HepG2 (cell line): ENCODE measurements at regions not wholly inside any gene's neighbourhood (a gene's known extent, or its start where the extent isn't known, plus 50 kb on each side); places are given as distances from the start of the nearest gene placed in this dataset.
A peak's percentile ranks its signal among the peaks of the same experiment; 100 is the strongest.

Source experiments
- ARID3A ChIP-seq: IDR thresholded peaks from 2 replicates; pipeline ENCODE4 v1.6.1; 2012; ENCODE audit warnings: low read depth, low read length, improper control_type of control experiment
- ATAD3A ChIP-seq: sonication (generic); formaldehyde crosslinking; IDR thresholded peaks from 2 replicates; pipeline ENCODE4 v1.4.0; 2020; ENCODE audit warnings: missing genetic modification reagents
- ATF7-NPFF ChIP-seq: sonication (generic); formaldehyde crosslinking; IDR thresholded peaks from 2 replicates; pipeline ENCODE4 v1.8.1; 2023; ENCODE audit warnings: mild to moderate bottlenecking, low read depth, missing genetic modification reagents, moderate library complexity
- BORCS8-MEF2B ChIP-seq: sonication (generic); formaldehyde crosslinking; IDR thresholded peaks from 2 replicates; pipeline ENCODE4 v1.8.0; 2022; ENCODE audit warnings: mild to moderate bottlenecking, missing genetic modification reagents
- CBX2 ChIP-seq, 2 experiments: fragments of 200-600 bp in 1 of 2; sonication (generic); formaldehyde crosslinking in 1 of 2; IDR thresholded peaks; 2 replicates each; pipeline versions ENCODE4 v1.7.0 to v1.8.1; 2018 to 2022; ENCODE audit warnings: low read depth in 2 of 2, low read length in 1 of 2, mild to moderate bottlenecking in 1 of 2, missing genetic modification reagents in 1 of 2
- CENPX ChIP-seq: sonication (generic); formaldehyde crosslinking; IDR thresholded peaks from 2 replicates; pipeline ENCODE4 v1.9.0; 2021; ENCODE audit warnings: mild to moderate bottlenecking, missing genetic modification reagents, moderate library complexity
- CHCHD3 ChIP-seq: sonication (generic); formaldehyde crosslinking; IDR thresholded peaks from 2 replicates; pipeline ENCODE4 v1.8.0; 2022; ENCODE audit warnings: mild to moderate bottlenecking, missing genetic modification reagents, moderate library complexity
- CHD4 ChIP-seq: fragments of 200-600 bp; sonication (generic); IDR thresholded peaks from 2 replicates; pipeline ENCODE4 v1.7.0; 2017; ENCODE audit warnings: mild to moderate bottlenecking, low read length, borderline replicate concordance
- HOXA3 ChIP-seq: sonication (generic); formaldehyde crosslinking; IDR thresholded peaks from 2 replicates; pipeline ENCODE4 v1.5.0; 2020; ENCODE audit warnings: missing genetic modification reagents
- NPAS2 ChIP-seq: sonication (generic); formaldehyde crosslinking; IDR thresholded peaks from 2 replicates; pipeline ENCODE4 v1.8.0; 2022; ENCODE audit warnings: mild to moderate bottlenecking, missing genetic modification reagents, borderline replicate concordance
- PRDM4 ChIP-seq: sonication (generic); formaldehyde crosslinking; IDR thresholded peaks from 2 replicates; pipeline ENCODE4 v1.9.0; 2021; ENCODE audit warnings: missing genetic modification reagents, borderline replicate concordance
- RAD21 ChIP-seq: fragments of 450-650 bp; formaldehyde crosslinking; IDR thresholded peaks from 2 replicates; pipeline ENCODE4 v1.5.0; 2020; ENCODE audit warnings: mild to moderate bottlenecking
- SMC3 ChIP-seq: IDR thresholded peaks from 2 replicates; pipeline ENCODE4 v1.6.1; 2011; ENCODE audit warnings: low read length, improper control_type of control experiment
- STAG1 ChIP-seq: sonication (generic); formaldehyde crosslinking; IDR thresholded peaks from 2 replicates; pipeline ENCODE4 v1.4.0; 2020; ENCODE audit warnings: missing genetic modification reagents
- ZBTB14 ChIP-seq: sonication (generic); formaldehyde crosslinking; IDR thresholded peaks from 2 replicates; pipeline ENCODE4 v1.4.0; 2020; ENCODE audit warnings: missing genetic modification reagents
- ZBTB38 ChIP-seq: sonication (generic); formaldehyde crosslinking; IDR thresholded peaks from 2 replicates; pipeline ENCODE4 v1.5.1; 2020; ENCODE audit warnings: mild to moderate bottlenecking, missing genetic modification reagents
- ZFY ChIP-seq: sonication (generic); formaldehyde crosslinking; IDR thresholded peaks from 2 replicates; pipeline ENCODE4 v1.4.0; 2020; ENCODE audit warnings: missing genetic modification reagents
- ZMYM4 ChIP-seq: sonication (generic); formaldehyde crosslinking; IDR thresholded peaks from 2 replicates; pipeline ENCODE4 v1.8.1; 2023; ENCODE audit warnings: mild to moderate bottlenecking, missing genetic modification reagents
- ZNF644 ChIP-seq: IDR thresholded peaks from 2 replicates; pipeline ENCODE4 v1.6.1; 2016; ENCODE audit warnings: low read depth

GRCh38 chr3:84547971-84548970, 410.5 kb upstream of the CADM2 start (continued):
- no peak for TF ChIP-seq CBX2 (IDR thresholded peaks at IDR 0.05; ENCODE audit: low read depth, low read length)
- TF ChIP-seq CBX2 (CRISPR knock-in tag; IDR thresholded peaks at IDR 0.05; ENCODE audit: low read depth) = no peak
- TF ChIP-seq SMC3 = peak; percentile 74
- TF ChIP-seq CENPX (CRISPR knock-in tag) = no peak
- TF ChIP-seq CHCHD3 = no peak
- TF ChIP-seq PRDM4 (CRISPR knock-in tag) = no peak
- no peak for TF ChIP-seq ZBTB14
- peak; percentile 22; the same call in 1 of the 2 replicates for TF ChIP-seq ZBTB38 (CRISPR knock-in tag)
- TF ChIP-seq ZFY (CRISPR knock-in tag) = peak; percentile 27; the same call in 1 of the 2 replicates
- TF ChIP-seq ATAD3A (CRISPR knock-in tag) = no peak
- TF ChIP-seq ARID3A = 0 out of 2 replicates have a peak, but pooled peaks have one; percentile 44
- no peak for TF ChIP-seq NPAS2 (CRISPR knock-in tag)
- no peak for TF ChIP-seq CHD4
- no peak for TF ChIP-seq ATF7-NPFF (CRISPR knock-in tag)
- peak; percentile 32; the same call in 1 of the 2 replicates for TF ChIP-seq RAD21
- TF ChIP-seq ZNF644 (CRISPR knock-in tag) = 0 out of 2 replicates have a peak, but pooled peaks have one; percentile 14
- TF ChIP-seq HOXA3 (CRISPR knock-in tag) = no peak
- 0 out of 2 replicates have a peak, but pooled peaks have one; percentile 9 for TF ChIP-seq BORCS8-MEF2B
- TF ChIP-seq ZMYM4 = peak; percentile 24; the same call in 1 of the 2 replicates
- peak; percentile 68 for TF ChIP-seq STAG1
